H1 (cell line): ENCODE measurements at regions not wholly inside any gene's neighbourhood (a gene's known extent, or its start where the extent isn't known, plus 50 kb on each side); places are given as distances from the start of the nearest gene placed in this dataset.

Experiments
- CREB1 ChIP-seq: IDR thresholded peaks from 2 replicates; pipeline ENCODE4 v1.6.1; 2012; ENCODE audit warnings: inconsistent platforms
- CTCF ChIP-seq, 3 experiments: IDR thresholded peaks; 1 replicate in 2 of 3; 2 replicates in 1 of 3; pipeline versions ENCODE4 v1.5.1 to v1.6.1; 2011; ENCODE audit warnings: low read length in 3 of 3, mild to moderate bottlenecking in 3 of 3, inconsistent platforms in 2 of 3, low read depth in 1 of 3, moderate library complexity in 1 of 3; ENCODE audit not compliant: insufficient read depth in 1 of 3; ENCODE audit errors: control extremely low read depth in 1 of 3
- TBP ChIP-seq: IDR thresholded peaks from 2 replicates; pipeline ENCODE4 v1.6.1; 2011; ENCODE audit warnings: low read depth, low read length, improper control_type of control experiment
- YY1 ChIP-seq: IDR thresholded peaks from 2 replicates; pipeline ENCODE4 v1.6.1; 2011; ENCODE audit warnings: low read depth, mild to moderate bottlenecking, low read length
- TF ChIP-seq, protein P1 (sequence below): IDR thresholded peaks from 2 replicates; pipeline ENCODE4 v1.6.1; 2012; ENCODE audit warnings: inconsistent platforms

DNA sequence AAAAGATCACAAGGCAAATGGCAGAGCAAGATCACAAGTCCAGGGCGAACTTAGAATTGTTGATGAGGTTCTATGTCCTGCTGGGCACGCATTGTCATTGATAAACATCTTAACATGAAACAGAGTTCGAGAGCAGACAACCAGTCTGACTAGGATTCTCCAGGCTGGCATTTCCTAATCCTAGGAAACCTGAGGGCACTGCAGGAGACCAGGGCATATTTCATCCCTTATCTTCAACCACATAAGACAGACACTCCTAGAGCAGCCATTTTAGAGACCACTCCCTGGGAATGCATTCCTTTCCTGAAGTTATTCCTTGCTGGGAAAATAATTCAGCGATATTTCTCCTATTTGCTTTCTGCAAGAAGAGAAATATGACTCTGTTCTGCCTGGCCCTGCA lies 1199.9 kb downstream of the SI start:
- TF ChIP-seq, protein P1, sequence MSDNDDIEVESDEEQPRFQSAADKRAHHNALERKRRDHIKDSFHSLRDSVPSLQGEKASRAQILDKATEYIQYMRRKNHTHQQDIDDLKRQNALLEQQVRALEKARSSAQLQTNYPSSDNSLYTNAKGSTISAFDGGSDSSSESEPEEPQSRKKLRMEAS = no peak
- TF ChIP-seq CREB1 = no peak
- no peak for TF ChIP-seq CTCF (IDR thresholded peaks at IDR 0.05; ENCODE audit: control extremely low read depth in 1 of 3, insufficient read depth in 1 of 3, low read depth in 1 of 3, low read length in 3 of 3)
- TF ChIP-seq TBP = no peak
- TF ChIP-seq YY1 = no peak
